SK-N-MC (cell line): ENCODE measurements at regions not wholly inside any gene's neighbourhood (a gene's known extent, or its start where the extent isn't known, plus 50 kb on each side); places are given as distances from the start of the nearest gene placed in this dataset.

Experiments used
- DNase-seq: peaks from one replicate; pipeline ENCODE4 v3.0.0-alpha.2; 2011; ENCODE audit warnings: low read depth, low spot score
- H3K27ac ChIP-seq: fragments of 200-600 bp; sonication (generic); 2 replicates; pipeline ENCODE4 v1.5.1; 2016; ENCODE audit warnings: mixed run types
- H3K36me3 ChIP-seq: fragments of 200-600 bp; sonication (generic); 2 replicates; pipeline ENCODE4 v1.6.1; 2017; ENCODE audit warnings: antibody characterized with exemption, low read length, mixed read lengths; ENCODE audit not compliant: insufficient read depth
- H3K4me3 ChIP-seq: fragments of 200-600 bp; sonication (generic); 2 replicates; pipeline ENCODE4 v1.5.1; 2016
- H3K9ac ChIP-seq: fragments of 200-600 bp; sonication (generic); 2 replicates; pipeline ENCODE4 v1.8.0; 2017; ENCODE audit warnings: mixed run types, mixed read lengths; ENCODE audit not compliant: insufficient read length
- H3K9me3 ChIP-seq: fragments of 200-600 bp; sonication (generic); 2 replicates; pipeline ENCODE4 v1.6.1; 2017; ENCODE audit warnings: low read depth, mild to moderate bottlenecking, antibody characterized with exemption, low read length, moderate library complexity, mixed read lengths
- EZH2 ChIP-seq: fragments of 200-600 bp; sonication (generic); IDR thresholded peaks from one replicate; pipeline ENCODE4 v1.6.1; 2017; ENCODE audit warnings: antibody characterized with exemption
- FOXP2 ChIP-seq: optimal IDR thresholded peaks from 2 replicates; pipeline ENCODE3; 2011; ENCODE audit warnings: mild to moderate bottlenecking, moderate library complexity; ENCODE audit not compliant: insufficient read depth; ENCODE audit errors: extremely low read length, control extremely low read depth
- POLR2AphosphoS5 ChIP-seq: IDR thresholded peaks from 2 replicates; pipeline ENCODE4 v1.6.1; 2012; ENCODE audit warnings: mild to moderate bottlenecking, low read depth, low read length, borderline replicate concordance

GRCh38 chr10:43701295-43701694, 52.6 kb upstream of the ZNF32 start:
- Histone ChIP-seq H3K27ac (no peak overlapping the region), H3K4me3 (no peak overlapping the region), H3K9me3 (no peaks in the 10 kb centered on the region), H3K36me3 (no peaks in the 10 kb centered on the region), H3K9ac (no peak overlapping the region)
- no peak for TF ChIP-seq POLR2AphosphoS5
- TF ChIP-seq EZH2: no peak
- no peak for TF ChIP-seq FOXP2
- no peak for DNase-seq

- no peak overlapping the region for H3K4me3 ChIP-seq
- H3K9ac ChIP-seq: no peak overlapping the region
- H3K36me3 ChIP-seq: no peaks in the 10 kb centered on the region
- no peaks in the 10 kb centered on the region for H3K9me3 ChIP-seq
- TF ChIP-seq EZH2 (no peak), POLR2AphosphoS5 (no peak), FOXP2 (no peak)
- no peak for DNase-seq
- H3K27ac ChIP-seq: no peak overlapping the region
Measured at GRCh38 chr10:43700306-43700705, 51.6 kb upstream of the ZNF32 start.

- Histone ChIP-seq H3K9me3 (no peaks in the 10 kb centered on the region), H3K9ac (no peak overlapping the region), H3K27ac (no peak overlapping the region), H3K4me3 (no peak overlapping the region), H3K36me3 (no peaks in the 10 kb centered on the region)
- TF ChIP-seq EZH2: no peak
- TF ChIP-seq FOXP2: no peak
- TF ChIP-seq POLR2AphosphoS5: no peak
- DNase-seq: no peak
Measured at GRCh38 chr10:43699516-43699915, 50.8 kb upstream of the ZNF32 start.
